ENCODE measurements at regions not wholly inside any gene's neighbourhood (a gene's known extent, or its start where the extent isn't known, plus 50 kb on each side); places are given as distances from the start of the nearest gene placed in this dataset.
"Not testable (repeated sequence)": the region's sequence is repeated elsewhere in the genome, so short reads cannot be mapped to it uniquely, and the experiment has no call there.

DNA sequence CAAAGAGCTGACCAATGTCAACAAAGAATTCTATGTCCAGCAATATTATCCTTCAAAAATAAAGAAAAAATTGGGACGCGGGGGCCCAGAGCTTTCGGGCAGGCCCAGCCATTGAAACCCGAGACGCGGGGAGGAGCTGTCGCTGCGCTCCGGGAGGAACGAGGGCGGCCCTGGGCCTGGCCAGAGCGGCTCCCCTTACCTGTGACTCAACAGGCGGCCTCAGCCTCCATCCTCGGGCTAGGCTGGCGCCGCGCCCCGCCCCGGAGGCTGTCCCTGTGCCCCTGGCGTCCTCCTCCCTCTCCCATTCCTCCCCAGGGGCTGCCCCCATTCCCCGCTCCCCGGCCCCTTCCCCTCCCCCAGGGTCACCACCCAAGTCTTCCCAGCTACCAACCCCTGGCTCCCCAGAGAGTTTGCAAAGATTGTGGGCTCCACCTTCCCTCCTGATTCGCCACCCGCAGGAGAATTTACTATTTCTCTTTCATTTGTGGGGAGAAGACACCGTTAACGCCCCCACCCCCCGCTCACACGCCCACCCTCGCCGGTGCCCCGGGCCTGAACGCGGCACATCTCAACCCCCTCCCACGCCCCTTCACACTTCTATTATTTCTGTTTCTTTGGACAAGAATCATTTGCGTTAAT is 127.9 kb downstream of the ARRDC4 start:
- DNase-seq: not testable (repeated sequence)

DNA sequence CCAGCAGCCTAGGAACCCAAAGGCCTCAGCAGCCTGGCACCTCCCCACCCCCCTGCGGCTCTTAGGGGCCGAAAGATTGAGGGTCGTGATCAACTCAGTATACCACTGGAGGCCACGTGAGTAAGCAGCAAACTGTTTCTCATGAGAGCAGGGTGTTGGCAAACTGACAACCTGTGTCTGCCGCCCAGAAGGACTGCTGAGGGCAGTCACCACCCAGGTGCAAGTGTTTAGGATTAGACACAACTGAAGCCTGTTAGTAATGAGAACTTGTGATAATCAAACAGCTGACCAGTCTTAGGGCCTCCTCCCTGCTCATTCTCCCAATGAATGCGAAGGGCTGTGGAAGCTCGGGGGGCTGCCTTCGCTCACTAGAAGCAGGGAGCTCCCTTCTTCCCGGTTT is 128.8 kb downstream of the ARRDC4 start:
- not testable (repeated sequence) for DNase-seq

GRCh38 chr15:98097986-98098385 is 137.5 kb downstream of the ARRDC4 start:
- DNase-seq: not testable (repeated sequence)

DNA sequence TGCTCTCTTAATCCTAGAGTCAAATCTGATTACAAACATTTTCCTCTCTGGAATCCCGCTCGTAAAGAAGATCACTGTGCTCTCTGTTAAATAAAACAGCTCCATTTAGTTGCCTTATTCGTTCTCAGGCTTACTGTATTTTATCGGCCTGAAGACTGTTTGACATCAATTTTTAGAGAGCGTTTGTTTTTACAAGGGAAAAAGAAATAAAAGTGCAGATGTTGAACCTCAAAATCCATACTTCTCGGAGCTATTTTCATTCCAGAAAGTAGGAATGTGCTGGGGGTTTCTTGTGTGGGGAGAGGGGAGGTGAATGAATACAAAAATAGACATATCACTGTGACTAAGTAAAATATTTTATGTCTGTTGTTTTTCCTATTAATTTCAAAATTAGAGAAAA is 140.1 kb downstream of the ARRDC4 start:
- not testable (repeated sequence) for DNase-seq

GRCh38 chr15:98103570-98103969 is 143.1 kb downstream of the ARRDC4 start:
- no peak for DNase-seq

DNA sequence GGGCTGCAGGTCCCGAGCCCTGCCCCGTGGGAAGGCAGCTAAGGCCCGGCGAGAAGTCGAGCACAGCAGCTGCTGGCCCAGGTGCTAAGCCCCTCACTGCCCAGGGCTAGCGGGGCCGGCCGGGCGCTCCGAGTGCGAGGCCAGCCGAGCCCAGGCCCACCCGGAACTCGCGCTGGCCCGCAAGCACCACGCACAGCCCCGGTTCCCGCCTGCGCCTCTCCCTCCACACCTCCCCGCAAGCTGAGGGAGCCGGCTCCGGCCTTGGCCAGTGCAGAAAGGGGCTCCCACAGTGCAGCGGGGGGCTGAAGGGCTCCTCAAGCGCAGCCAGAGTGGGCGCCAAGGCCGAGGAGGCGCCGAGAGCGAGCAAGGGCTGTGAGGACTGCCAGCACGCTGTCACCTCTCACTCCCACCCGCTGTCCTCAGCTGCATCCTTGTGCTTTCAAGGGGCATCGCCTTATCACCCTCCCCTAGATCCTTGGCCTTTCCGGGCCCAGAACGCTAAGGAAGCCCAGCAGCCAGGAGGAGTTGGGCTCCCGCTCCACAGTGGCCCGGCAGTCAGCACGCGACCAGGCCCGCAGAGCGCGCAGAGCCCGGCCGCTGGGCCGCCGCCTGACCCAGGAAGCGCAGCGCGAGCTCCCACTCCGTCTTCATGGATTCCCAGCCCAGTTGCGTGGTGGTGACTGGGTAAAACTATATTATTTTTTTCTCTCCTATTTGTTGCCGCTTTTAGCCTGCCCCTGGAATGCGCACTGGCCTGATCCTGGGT is 144.1 kb downstream of the ARRDC4 start:
- not testable (repeated sequence) for DNase-seq

- DNase-seq: not testable (repeated sequence)
Measured at GRCh38 chr15:98106615-98107194, 146.2 kb downstream of the ARRDC4 start.

DNA sequence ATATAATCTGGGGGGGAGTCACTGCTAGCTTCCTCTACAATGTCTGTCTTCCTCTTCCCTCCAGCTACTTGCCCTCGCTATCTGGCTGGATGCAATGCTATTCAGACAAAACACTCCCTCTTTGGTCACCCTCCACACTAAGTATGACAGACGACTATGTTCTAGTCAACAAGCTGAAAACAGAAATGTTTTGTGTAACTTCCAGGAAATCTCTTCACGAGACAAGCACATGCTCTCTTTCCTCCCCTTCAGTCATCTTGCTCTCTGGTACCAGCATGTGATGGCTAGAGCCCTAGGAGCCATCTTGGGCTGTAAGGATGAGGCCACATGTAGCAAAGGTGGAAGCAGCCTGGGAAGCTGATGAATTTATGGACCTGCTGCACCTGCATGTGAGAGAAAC is 151.3 kb downstream of the ARRDC4 start:
- no peak for DNase-seq

DNA sequence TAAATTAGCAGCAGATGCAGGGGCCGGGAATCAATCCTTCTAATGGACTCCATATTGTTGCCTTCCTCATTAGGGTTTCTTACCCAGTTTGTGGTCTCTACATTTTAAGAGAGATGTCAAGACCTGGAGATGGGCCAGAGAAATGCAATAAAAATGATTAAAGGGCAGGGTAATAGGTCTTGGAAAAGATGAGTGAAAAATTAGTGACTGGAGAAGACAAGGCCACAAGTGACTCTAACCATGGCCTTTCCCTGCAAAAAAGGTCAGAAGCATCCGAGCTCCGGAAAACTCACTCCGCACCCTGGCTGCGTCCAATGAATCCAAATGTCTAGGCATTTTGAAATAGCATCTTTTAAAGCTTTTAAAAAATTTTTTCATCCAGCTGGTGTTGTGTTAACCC is 152.8 kb downstream of the ARRDC4 start:
- no peak for DNase-seq

DNA sequence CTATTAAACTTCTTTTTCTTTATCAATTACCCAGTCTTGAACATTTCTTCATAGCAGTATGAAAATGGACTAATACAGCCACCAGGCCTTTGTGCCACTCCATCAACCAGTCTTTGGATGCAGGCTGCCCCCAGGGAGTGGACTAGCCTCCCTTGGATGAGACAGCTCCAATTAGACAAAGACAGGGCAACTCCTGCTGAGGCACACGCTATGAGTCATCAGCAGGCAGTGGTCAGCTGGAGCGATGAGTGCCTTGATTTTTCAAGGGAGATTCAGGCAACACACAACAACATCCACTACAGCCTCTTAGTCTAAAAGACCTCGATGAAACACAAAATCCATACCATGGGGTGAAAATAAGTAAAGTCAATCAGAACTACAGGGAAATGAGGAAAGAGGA is 160.1 kb downstream of the ARRDC4 start:
- DNase-seq: no peak

DNA sequence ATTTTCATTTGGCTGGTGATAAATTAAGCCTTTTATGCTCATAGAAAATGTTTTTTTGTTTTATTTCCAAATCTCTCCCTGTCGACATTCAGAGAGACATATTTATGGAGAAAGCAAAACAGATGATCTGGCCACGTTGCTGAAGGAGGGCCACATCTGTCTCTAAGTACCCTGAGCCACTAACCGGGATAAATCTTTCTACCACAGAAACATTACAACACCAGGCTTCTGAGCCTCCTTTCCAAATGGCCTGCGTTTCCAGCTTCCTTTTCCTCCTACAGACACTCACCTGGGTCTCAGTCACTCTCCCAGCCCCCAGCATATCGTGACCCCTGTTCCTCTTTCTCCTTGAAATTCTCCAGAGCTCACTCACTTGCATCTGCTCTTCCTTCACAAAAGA is 161.0 kb downstream of the ARRDC4 start:
- DNase-seq: no peak

DNA sequence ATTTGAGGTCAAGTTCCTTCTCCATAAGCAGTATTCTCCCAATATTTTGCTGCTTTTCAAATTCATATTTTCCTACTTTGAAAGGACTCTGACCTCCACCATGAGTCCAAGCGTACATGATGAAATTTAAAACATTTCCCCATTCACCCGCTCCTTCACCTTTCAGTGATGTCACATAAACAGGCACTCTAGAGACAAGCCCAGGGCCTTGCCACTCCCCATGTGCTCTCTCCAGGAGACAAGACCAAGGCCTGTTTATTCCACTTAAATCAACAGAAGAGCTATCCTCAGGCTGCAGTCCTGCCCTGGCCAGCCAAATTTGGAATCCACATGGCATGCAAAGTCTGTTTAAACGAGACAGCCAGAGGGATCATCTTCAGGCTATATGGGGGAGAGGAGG is 161.5 kb downstream of the ARRDC4 start:
- no peak for DNase-seq

DNA sequence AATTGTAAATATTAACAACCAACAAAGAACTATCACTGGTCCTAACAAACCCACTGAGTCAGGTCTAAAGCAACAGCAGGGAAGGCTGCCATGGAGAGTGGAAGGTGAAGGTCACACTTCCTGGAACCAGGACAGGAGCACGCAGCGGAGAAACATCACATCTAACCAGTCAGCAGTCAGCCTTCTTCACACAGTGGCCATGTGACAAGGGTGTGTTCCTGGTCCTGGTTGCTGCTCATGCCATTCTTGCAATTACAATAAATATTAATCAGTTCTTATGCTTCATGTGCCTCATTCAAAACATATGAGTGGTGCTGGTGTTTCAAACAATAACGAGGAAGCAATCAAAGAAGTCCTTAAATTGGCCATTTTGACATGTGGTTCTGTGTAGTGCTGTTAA is 162.8 kb downstream of the ARRDC4 start:
- DNase-seq: no peak

DNA sequence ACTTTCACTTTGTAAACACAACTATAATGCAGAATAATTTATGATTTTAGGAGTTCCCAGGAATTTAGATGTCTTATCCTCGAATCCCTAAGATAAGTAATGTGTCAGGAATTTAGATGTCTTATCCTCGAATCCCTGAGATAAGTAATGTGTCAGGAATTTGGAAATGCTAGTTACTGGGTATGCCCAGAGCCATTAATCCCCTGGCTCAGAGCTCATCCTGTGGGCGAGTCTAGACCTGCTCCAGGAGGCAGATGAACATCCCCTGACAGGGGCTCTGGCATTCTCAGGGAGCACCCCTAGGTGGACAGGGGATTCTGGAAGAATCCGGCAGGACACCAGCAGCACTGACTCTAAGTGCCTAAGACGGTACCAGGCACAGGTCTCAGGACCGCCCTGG is 163.3 kb downstream of the ARRDC4 start:
- DNase-seq: no peak

- no peak for DNase-seq
Measured at GRCh38 chr15:98124581-98124980, 164.1 kb downstream of the ARRDC4 start.

DNA sequence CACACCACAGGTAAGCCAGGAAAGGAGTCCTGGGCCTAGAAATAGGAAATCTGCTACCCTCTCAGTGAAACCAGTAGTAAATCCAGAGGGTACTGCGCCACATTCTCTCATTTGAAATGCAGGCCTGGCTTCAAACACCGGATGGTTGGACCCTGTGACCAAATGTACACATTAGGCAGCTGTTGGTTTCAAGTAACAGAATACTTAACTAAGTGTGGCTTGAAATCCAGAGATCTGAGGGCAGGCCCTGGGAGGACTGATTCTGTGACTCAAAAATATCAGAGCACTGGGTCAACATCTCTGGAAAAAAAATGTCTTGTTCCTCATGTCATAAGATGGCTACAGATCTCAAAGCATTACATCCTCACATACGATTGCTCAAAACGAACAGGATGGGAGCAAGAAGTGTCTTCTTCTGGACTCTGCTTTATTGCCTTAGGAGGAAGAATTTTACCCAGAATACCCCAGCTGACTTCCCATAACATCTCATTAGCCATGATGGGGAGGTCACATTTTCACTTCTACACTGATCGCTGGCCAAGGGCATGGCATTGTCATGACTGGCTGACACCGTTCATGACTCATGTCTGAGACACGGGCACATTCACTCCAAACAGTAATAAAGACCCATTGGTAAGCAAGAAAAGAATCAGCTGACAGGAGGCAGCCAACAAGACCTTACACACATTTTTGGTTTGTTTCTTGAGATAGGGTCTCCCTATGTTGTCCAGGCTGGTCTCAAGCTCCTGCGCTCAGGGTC is 166.0 kb downstream of the ARRDC4 start:
- no peak for DNase-seq

- DNase-seq: no peak
Measured at GRCh38 chr15:98127586-98127985, 167.1 kb downstream of the ARRDC4 start.

DNA sequence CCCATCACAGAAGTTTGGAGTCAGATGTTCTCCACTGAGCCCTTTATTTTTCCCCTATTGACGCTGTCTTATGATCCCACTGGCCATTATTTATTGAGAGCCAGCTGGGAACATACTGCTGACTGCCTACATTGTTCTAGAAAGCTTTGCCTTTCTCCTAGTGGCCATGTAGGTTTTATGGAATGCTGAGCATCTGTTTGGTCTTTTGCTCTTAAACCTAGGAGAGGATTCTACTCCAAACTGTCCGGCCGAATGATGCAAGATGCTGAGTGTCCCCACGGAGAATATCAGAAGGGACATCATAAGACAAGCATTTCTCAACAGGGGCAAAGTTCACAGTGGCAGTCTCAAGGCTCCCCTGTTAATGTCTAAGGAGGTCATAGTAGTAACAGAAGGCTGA is 171.4 kb downstream of the ARRDC4 start:
- no peak for DNase-seq

DNA sequence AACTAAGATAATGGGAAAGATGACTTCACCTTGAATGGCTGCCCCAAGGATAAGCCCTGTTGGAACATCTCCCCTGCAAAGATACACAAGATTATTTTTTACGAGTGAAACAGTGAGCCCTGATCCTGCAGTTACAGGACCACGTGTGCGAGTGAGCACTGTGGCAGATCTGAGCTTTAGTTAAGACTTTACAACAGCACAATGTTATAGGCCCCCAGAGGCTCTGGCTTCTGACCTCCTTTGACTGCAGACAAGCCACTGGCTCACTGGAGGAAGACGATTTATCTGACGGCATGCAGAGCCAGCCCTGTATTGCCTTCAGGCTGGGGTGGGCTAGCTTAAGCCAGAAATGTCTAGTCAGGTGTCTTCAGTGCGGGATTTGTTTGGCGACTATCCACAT is 174.4 kb downstream of the ARRDC4 start:
- no peak for DNase-seq

- no peak for DNase-seq
Measured at GRCh38 chr15:98138910-98139309, 178.4 kb downstream of the ARRDC4 start.

- DNase-seq: no peak
Measured at GRCh38 chr15:98139337-98139736, 178.8 kb downstream of the ARRDC4 start.

DNA sequence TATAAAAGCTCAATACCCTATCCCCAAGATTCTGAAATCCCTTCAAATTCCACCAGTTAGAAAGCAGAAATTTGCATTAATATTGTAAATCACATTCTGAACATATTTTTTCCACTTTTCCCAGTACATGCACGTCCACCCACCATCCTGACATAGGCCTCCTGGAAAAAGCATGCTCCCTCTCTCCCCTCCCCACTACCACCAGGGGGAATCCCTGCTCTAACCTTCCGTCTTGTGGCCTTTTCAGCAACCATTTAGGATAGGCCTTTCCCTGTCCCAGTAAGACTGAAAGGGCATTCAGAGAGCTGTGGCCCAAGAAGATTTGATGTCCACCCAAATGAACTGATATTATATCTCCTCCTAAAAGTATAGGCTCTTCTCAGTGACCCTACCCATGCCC is 182.1 kb downstream of the ARRDC4 start:
- DNase-seq: no peak

DNA sequence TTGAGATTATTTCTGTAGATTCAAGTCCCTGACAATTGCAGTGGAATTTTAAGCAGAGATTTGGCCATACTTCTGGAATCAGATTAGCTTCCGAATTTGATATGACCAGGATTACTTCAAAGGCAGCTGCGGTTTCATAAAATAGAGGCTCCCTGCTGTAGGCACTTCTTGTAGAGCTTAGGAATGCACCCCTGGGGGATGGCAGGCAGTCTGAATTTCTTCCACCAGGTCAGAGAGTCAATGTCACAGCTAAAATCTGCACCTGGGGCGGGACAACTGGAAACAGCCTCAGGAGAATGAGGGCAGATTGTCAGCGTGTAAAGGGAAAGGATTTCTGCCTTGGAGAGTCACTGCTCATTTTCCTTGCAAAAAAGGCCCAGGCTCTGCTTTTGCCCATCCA is 182.6 kb downstream of the ARRDC4 start:
- DNase-seq: no peak

Data from right kidney (tissue), 1 donor.